ENCODE measurements at regions not wholly inside any gene's neighbourhood (a gene's known extent, or its start where the extent isn't known, plus 50 kb on each side); places are given as distances from the start of the nearest gene placed in this dataset.
"Not testable (repeated sequence)": the region's sequence is repeated elsewhere in the genome, so short reads cannot be mapped to it uniquely, and the experiment has no call there.

GRCh38 chr1:60662486-60663044 is 419.8 kb upstream of the NFIA start:
- no peak overlapping the region for H3K9ac ChIP-seq (ENCODE audit: low read length)
- H3K27me3 ChIP-seq (ENCODE audit: low read length) = no peaks in the 10 kb centered on the region
- H4K20me1 ChIP-seq (ENCODE audit: low read depth, low read length) = no peaks in the 10 kb centered on the region
- no peaks in the 10 kb centered on the region for H3K9me3 ChIP-seq (ENCODE audit: insufficient read depth, low read length)
- H3F3A ChIP-seq (ENCODE audit: insufficient read depth) = no peaks in the 10 kb centered on the region
- no peak overlapping the region for H3K4me3 ChIP-seq (ENCODE audit: insufficient read depth, low read length, poor library complexity, severe bottlenecking)
- no peaks in the 10 kb centered on the region for H3K79me2 ChIP-seq (ENCODE audit: insufficient read depth, low read length)
- H3K4me2 ChIP-seq (ENCODE audit: low read depth, low read length, poor library complexity, severe bottlenecking) = no peak overlapping the region
- H3K27ac ChIP-seq (ENCODE audit: low read depth, low read length) = no peak overlapping the region
- TF ChIP-seq CTCF (IDR thresholded peaks at IDR 0.05; ENCODE audit: insufficient read depth, low read length, poor library complexity, severe bottlenecking) (no peak), EZH2phosphoT487 (conservative IDR thresholded peaks at IDR 0.05; ENCODE audit: low read length) (no peak)
- H2AFZ ChIP-seq (ENCODE audit: low read depth, low read length, severe bottlenecking) = no peak overlapping the region
- no peaks in the 10 kb centered on the region for H3K36me3 ChIP-seq (ENCODE audit: low read length)
- H3K9me2 ChIP-seq (replicated peaks; ENCODE audit: insufficient read depth, low read length) = no peaks in the 10 kb centered on the region

- Histone ChIP-seq H3K27me3 (ENCODE audit: low read length) (no peaks in the 10 kb centered on the region), H2AFZ (ENCODE audit: low read depth, low read length, severe bottlenecking) (no peak overlapping the region), H3K36me3 (ENCODE audit: low read length) (no peaks in the 10 kb centered on the region), H3K9ac (ENCODE audit: low read length) (no peak overlapping the region), H3F3A (ENCODE audit: insufficient read depth) (no peaks in the 10 kb centered on the region), H3K9me3 (ENCODE audit: insufficient read depth, low read length) (no peaks in the 10 kb centered on the region), H3K9me2 (replicated peaks; ENCODE audit: insufficient read depth, low read length) (no peaks in the 10 kb centered on the region), H3K4me2 (ENCODE audit: low read depth, low read length, poor library complexity, severe bottlenecking) (no peak overlapping the region), H3K27ac (ENCODE audit: low read depth, low read length) (no peak overlapping the region), H3K79me2 (ENCODE audit: insufficient read depth, low read length) (no peaks in the 10 kb centered on the region), H4K20me1 (ENCODE audit: low read depth, low read length) (no peaks in the 10 kb centered on the region), H3K4me3 (ENCODE audit: insufficient read depth, low read length, poor library complexity, severe bottlenecking) (no peak overlapping the region)
- no peak for TF ChIP-seq EZH2phosphoT487 (conservative IDR thresholded peaks at IDR 0.05; ENCODE audit: low read length)
- no peak for TF ChIP-seq CTCF (IDR thresholded peaks at IDR 0.05; ENCODE audit: insufficient read depth, low read length, poor library complexity, severe bottlenecking)
Measured at GRCh38 chr1:60657926-60658325, 424.4 kb upstream of the NFIA start.

- H3F3A ChIP-seq (ENCODE audit: insufficient read depth) = no peaks in the 10 kb centered on the region
Measured at GRCh38 chr1:60655679-60656355, 426.5 kb upstream of the NFIA start.

GRCh38 chr1:60640033-60640551 is 442.3 kb upstream of the NFIA start:
- not testable (repeated sequence) for H2AFZ ChIP-seq (ENCODE audit: low read depth, low read length, severe bottlenecking); H3K4me2 ChIP-seq (ENCODE audit: low read depth, low read length, poor library complexity, severe bottlenecking); H3K9me3 ChIP-seq (ENCODE audit: insufficient read depth, low read length); H3K79me2 ChIP-seq (ENCODE audit: insufficient read depth, low read length); H3K27ac ChIP-seq (ENCODE audit: low read depth, low read length); H4K20me1 ChIP-seq (ENCODE audit: low read depth, low read length); H3K9me2 ChIP-seq (replicated peaks; ENCODE audit: insufficient read depth, low read length); H3K36me3 ChIP-seq (ENCODE audit: low read length); H3K9ac ChIP-seq (ENCODE audit: low read length); H3K4me3 ChIP-seq (ENCODE audit: insufficient read depth, low read length, poor library complexity, severe bottlenecking); H3K27me3 ChIP-seq (ENCODE audit: low read length); H3F3A ChIP-seq (ENCODE audit: insufficient read depth)

More at GRCh38 chr1:60655679-60656355, 426.5 kb upstream of the NFIA start:
- Histone ChIP-seq H3K27ac (ENCODE audit: low read depth, low read length) (no peak overlapping the region), H3K9me2 (replicated peaks; ENCODE audit: insufficient read depth, low read length) (no peaks in the 10 kb centered on the region), H3K4me3 (ENCODE audit: insufficient read depth, low read length, poor library complexity, severe bottlenecking) (no peak overlapping the region), H3K9me3 (ENCODE audit: insufficient read depth, low read length) (no peaks in the 10 kb centered on the region), H4K20me1 (ENCODE audit: low read depth, low read length) (no peaks in the 10 kb centered on the region), H2AFZ (ENCODE audit: low read depth, low read length, severe bottlenecking) (no peak overlapping the region), H3K27me3 (ENCODE audit: low read length) (no peaks in the 10 kb centered on the region), H3K4me2 (ENCODE audit: low read depth, low read length, poor library complexity, severe bottlenecking) (no peak overlapping the region), H3K36me3 (ENCODE audit: low read length) (no peaks in the 10 kb centered on the region), H3K79me2 (ENCODE audit: insufficient read depth, low read length) (no peaks in the 10 kb centered on the region), H3K9ac (ENCODE audit: low read length) (no peak overlapping the region)
- TF ChIP-seq CTCF (IDR thresholded peaks at IDR 0.05; ENCODE audit: insufficient read depth, low read length, poor library complexity, severe bottlenecking) (no peak), EZH2phosphoT487 (conservative IDR thresholded peaks at IDR 0.05; ENCODE audit: low read length) (no peak)

All from SU-DHL-6 (cell line).